GM12873 (cell line): ENCODE measurements at regions not wholly inside any gene's neighbourhood (a gene's known extent, or its start where the extent isn't known, plus 50 kb on each side); places are given as distances from the start of the nearest gene placed in this dataset.

Experiments
- TF ChIP-seq, protein P1 (sequence below): IDR thresholded peaks from 2 replicates; pipeline ENCODE4 v1.5.1; 2012; ENCODE audit warnings: low read depth, mild to moderate bottlenecking, moderate library complexity, low read length, control low read depth; ENCODE audit not compliant: insufficient read depth; ENCODE audit errors: missing control alignments

DNA sequence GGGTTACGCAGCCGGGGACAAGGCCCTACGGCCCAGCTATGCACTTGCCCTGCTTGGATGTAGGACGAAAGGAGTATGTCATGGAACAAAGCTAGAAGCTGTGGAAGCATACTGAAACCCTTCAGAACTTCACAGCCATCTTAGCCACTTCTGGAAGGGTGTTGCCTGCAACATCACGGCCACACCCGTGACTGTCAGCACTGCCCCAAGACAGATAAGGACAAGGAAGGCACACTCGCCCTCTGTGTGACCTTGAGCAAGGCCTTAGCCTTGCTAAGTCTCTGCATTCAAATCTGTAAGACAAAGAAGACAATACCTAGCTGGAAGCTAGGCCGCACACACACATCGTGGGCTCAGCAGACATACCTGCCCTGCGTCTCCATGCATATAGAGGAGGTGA is 352.5 kb upstream of the MGMT start:
- TF ChIP-seq, protein P1, sequence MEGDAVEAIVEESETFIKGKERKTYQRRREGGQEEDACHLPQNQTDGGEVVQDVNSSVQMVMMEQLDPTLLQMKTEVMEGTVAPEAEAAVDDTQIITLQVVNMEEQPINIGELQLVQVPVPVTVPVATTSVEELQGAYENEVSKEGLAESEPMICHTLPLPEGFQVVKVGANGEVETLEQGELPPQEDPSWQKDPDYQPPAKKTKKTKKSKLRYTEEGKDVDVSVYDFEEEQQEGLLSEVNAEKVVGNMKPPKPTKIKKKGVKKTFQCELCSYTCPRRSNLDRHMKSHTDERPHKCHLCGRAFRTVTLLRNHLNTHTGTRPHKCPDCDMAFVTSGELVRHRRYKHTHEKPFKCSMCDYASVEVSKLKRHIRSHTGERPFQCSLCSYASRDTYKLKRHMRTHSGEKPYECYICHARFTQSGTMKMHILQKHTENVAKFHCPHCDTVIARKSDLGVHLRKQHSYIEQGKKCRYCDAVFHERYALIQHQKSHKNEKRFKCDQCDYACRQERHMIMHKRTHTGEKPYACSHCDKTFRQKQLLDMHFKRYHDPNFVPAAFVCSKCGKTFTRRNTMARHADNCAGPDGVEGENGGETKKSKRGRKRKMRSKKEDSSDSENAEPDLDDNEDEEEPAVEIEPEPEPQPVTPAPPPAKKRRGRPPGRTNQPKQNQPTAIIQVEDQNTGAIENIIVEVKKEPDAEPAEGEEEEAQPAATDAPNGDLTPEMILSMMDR: no peak

DNA sequence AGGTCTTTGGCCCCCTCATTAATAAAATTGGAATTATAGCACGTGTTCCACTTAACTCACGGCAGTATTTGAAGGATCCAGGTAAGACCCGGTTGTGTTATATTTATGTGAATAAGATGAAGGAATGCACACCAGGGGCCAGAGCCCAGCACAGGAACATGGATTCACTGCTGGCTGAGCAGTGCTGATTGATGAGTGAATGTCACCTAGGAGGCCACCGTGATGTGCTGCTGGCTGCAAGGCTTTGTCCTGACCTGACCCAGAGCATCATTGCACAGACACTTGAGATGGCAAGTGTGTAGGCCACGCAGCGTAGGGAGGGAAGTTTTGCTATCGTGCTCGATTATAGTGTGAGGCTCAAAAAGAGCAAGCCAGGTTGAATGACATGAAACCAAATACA is 350.7 kb upstream of the MGMT start:
- TF ChIP-seq, protein P1: no peak

DNA sequence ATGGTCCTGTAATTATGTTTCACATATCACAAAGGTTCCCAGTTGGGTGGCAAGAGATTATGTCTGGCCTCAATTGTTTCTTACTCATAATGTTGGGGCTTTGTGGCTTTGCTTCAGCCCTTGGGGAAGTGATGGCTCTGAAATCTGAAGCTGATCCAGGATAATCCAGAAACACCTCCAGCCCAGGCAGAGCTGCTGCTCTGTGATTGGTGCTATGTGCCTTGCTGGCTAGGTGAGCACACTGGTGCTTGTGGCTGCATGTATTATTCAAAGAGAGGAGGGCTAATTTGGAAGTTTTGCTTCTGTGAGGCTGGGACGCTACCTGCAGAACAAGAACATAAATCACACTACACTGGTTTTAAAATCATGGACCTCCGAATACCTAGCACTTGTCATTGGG is 346.6 kb upstream of the MGMT start:
- TF ChIP-seq, protein P1: no peak

DNA sequence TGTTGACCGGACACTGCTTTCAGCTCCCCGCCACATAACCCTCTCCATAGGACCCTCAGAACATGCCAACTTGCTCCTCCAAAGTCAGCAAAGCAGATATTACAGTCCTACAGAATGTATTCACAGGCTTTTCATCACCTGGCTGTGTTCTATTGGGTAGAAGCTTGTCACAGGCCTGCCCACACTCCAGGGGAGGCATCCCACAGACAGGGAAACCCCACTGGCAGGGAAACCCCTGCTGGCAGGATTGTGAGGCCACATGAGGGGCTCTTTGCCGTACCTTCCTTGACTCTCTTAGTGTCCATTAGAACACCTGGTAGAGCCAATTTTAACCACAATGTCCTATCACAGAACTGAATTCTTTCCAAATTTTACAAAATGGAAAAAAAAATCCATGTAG is 344.2 kb upstream of the MGMT start:
- TF ChIP-seq, protein P1: no peak

DNA sequence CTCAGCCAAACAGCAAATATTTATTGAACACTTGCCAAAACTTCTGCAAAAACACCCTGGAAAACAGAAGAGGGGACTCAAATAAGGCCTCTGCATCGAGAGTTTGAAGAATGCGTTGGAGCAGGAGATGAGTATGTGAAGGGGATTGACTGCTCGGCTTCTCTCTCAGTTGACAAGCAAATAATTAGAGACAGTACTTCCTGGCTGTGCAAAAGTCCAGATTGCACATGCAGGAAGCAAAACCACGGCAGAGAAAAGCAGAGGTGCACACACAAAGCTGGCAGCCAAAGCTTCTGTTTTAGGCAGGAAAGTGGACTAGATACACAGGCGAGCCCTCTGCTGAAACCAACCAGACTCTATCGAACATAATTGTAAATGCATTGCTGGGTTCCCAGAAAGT is 343.6 kb upstream of the MGMT start:
- TF ChIP-seq, protein P1: no peak

DNA sequence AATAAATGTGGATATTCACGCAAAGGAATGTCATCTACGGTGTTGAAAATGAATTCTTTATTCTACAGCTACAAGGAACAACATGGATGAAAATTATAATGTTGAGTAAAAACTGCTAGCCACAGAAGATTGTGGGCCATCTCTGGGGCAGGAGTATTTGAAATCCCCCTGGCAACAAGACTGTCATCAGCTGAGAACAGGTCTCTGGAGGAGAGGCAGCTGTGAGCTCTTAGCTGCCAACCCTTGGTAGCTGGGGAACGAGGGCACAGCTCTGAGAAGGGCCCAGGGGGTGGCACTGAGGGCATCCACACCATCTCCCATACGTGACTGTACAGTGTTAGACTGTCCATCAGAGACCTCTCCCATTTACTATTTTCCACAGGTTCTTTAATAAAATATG is 340.1 kb upstream of the MGMT start:
- TF ChIP-seq, protein P1: no peak

DNA sequence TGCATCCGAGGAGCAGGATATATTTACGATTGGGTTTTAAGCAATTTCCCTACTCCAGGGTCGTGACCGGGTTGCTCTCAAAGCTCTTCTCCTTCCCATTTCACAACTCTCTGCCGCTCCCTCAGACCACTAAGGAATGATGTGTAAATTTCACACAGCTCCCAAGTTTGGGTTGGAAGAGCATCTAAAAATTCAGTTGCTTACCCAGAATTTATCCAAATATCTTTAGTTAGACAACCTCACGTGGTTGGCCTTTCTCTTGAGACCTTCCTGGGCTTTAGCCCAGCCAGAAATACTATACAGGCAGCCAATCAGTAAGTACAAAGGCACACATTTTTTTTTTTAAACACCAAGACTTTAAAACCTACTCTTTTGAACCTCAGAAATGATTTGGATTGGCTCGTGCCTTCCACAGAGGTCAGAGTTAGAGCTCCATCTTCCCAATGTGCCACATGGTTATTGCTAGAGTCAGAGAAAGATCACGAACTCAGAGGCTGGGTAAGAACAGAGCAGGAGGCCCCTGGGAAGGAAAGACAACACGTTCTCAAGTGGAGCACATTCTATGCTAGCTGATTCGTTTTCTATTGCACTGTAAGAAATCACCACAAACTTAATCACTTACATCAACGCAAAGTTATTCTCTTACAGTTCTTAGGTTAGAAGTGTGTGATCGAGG is 335.4 kb upstream of the MGMT start:
- TF ChIP-seq, protein P1: no peak
